ENCODE measurements at regions not wholly inside any gene's neighbourhood (a gene's known extent, or its start where the extent isn't known, plus 50 kb on each side); places are given as distances from the start of the nearest gene placed in this dataset.
"Not testable (repeated sequence)": the region's sequence is repeated elsewhere in the genome, so short reads cannot be mapped to it uniquely, and the experiment has no call there.

DNA sequence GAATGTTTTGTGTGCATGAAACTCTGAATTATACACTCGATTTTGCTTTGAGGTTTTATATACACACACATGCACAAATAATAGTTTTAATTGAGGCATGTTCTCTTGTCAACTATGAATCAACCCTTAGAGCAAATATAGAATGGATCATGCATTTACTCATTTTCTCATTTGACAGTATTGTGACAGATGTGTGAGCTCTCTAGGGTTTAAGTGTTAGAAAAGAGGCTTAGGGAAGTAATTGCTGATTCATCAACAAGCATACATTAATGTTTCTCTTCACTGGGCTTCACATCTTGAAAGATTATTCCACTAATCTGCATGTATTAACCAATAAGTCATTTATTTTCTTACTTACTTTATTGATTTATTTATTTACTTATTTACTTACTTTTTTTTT lies 1356.8 kb upstream of the ACO1 start:
- no peaks in the 10 kb centered on the region for H3K27me3 Mint-ChIP-seq
- Histone ChIP-seq H3K4me3 (ENCODE audit: low read length in 2 of 2) (no peak overlapping the region), H3K4me1 (ENCODE audit: insufficient read depth, low read length) (no peaks in the 10 kb centered on the region), H3K27me3 (ENCODE audit: insufficient read depth, low read length) (no peaks in the 10 kb centered on the region), H3K27ac (ENCODE audit: low read depth, low read length) (no peak overlapping the region), H3K36me3 (ENCODE audit: insufficient read depth, low read length) (no peaks in the 10 kb centered on the region), H3K9me3 (ENCODE audit: control insufficient read depth in 1 of 2, low read length in 2 of 2) (no peaks in the 10 kb centered on the region)
- intact Hi-C loops (cut with micrococcal nuclease) = no loop called here
- ChIA-PET CTCF (ENCODE audit: partially characterized antibody) (no interaction called here), POLR2A (ENCODE audit: partially characterized antibody) (no interaction called here)
- H3K27ac Mint-ChIP-seq = no peak overlapping the region
- no peak for DNase-seq
- no peaks in the 10 kb centered on the region for H3K36me3 Mint-ChIP-seq
- H3K9me3 Mint-ChIP-seq = no peaks in the 10 kb centered on the region
- no peak overlapping the region for H3K4me3 Mint-ChIP-seq
- peaks cover 5 to 15% (median 10%) of the 10 kb centered on the region in 4 donors for H3K4me1 Mint-ChIP-seq

DNA sequence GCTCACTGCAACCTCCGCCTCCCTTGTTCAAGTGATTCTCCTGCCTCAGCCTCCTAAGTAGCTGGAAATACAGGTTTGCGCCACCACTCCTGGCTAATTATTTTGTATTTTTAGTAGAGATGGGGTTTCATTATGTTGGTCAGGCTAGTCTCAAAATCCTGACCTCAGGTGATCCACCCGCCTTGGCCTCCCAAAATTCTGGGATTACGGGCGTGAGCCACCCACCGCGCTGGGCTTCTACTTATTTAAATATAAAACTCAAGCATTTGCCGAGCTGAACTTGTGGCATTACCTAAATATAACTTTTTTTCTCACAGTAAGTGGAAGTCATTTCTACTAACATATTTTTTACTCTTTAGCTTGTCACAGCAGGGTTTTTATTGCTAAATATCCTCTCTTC lies 1356.3 kb upstream of the ACO1 start:
- Histone ChIP-seq H3K27ac (ENCODE audit: low read depth, low read length) (no peak overlapping the region), H3K27me3 (ENCODE audit: insufficient read depth, low read length) (no peaks in the 10 kb centered on the region), H3K4me3 (ENCODE audit: low read length in 2 of 2) (no peak overlapping the region), H3K9me3 (ENCODE audit: control insufficient read depth in 1 of 2, low read length in 2 of 2) (no peaks in the 10 kb centered on the region), H3K4me1 (ENCODE audit: insufficient read depth, low read length) (no peaks in the 10 kb centered on the region), H3K36me3 (ENCODE audit: insufficient read depth, low read length) (no peaks in the 10 kb centered on the region)
- H3K9me3 Mint-ChIP-seq = no peaks in the 10 kb centered on the region
- intact Hi-C loops (cut with micrococcal nuclease) = no loop called here
- H3K4me1 Mint-ChIP-seq = peaks cover 5 to 15% (median 10%) of the 10 kb centered on the region in 4 donors
- ChIA-PET POLR2A (ENCODE audit: partially characterized antibody) (no interaction called here), CTCF (ENCODE audit: partially characterized antibody) (no interaction called here)
- no peak for DNase-seq
- H3K27ac Mint-ChIP-seq = no peak overlapping the region
- H3K27me3 Mint-ChIP-seq = no peaks in the 10 kb centered on the region
- H3K36me3 Mint-ChIP-seq = no peaks in the 10 kb centered on the region
- no peak overlapping the region for H3K4me3 Mint-ChIP-seq

DNA sequence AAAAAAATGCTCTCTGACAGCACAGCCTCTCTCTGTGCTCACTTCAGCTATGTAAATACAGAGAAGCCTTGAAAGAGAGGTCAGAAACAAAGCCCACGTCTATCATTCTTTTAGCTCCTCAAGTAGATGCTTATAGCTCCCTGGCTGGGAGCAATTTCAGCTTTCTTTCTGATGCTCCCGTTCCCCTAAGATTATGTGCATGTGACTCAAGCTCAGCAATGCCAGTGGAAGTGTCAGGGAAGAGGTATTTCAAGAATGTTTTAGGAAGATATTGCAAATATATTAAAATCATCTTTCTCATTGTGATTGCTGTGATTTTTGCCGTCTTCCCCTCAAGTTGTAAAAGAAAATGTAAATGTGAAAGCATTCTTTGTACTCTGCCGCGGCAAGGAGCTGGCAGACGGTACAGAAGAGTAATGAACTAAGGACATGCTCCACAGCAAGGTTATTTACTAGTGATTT lies 1353.7 kb upstream of the ACO1 start:
- Mint-ChIP-seq H3K9me3 (no peaks in the 10 kb centered on the region), H3K4me1 (peaks cover 5 to 15% (median 10%) of the 10 kb centered on the region in 4 donors), H3K4me3 (peak overlapping the region in 7 of 8 donors; percentile 39 to 77 (median 50)), H3K27me3 (no peaks in the 10 kb centered on the region), H3K27ac (peak overlapping the region in 1 of 7 donors; percentile 64), H3K36me3 (no peaks in the 10 kb centered on the region)
- ChIA-PET POLR2A (ENCODE audit: partially characterized antibody) (no interaction called here), CTCF (ENCODE audit: partially characterized antibody) (no interaction called here)
- no peaks in the 10 kb centered on the region for H3K4me1 ChIP-seq (ENCODE audit: insufficient read depth, low read length)
- no peak for DNase-seq
- H3K4me3 ChIP-seq (ENCODE audit: low read length in 2 of 2) = no peak overlapping the region
- no peaks in the 10 kb centered on the region for H3K36me3 ChIP-seq (ENCODE audit: insufficient read depth, low read length)
- H3K27ac ChIP-seq (ENCODE audit: low read depth, low read length) = no peak overlapping the region
- intact Hi-C loops (cut with micrococcal nuclease) = no loop called here
- no peaks in the 10 kb centered on the region for H3K27me3 ChIP-seq (ENCODE audit: insufficient read depth, low read length)
- H3K9me3 ChIP-seq (ENCODE audit: control insufficient read depth in 1 of 2, low read length in 2 of 2) = no peaks in the 10 kb centered on the region

DNA sequence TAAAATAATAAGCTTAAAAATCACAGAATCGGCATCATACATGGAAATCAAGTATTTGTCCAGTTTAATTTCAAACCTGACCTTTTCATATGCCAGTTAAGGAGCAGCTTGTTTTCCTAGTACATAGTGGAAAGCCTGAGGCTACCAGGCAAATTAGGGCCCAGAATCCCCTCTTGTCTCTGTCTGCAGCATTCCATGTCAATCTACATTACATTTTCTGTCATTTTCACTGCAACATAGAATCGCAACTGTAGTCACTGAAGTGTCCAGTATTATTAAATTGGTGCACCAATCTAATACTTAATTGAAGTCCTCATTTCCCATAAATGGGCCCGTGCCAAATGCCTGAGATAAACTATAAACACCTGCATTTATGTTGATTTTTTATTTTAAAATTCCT lies 1352.2 kb upstream of the ACO1 start:
- Mint-ChIP-seq H3K27me3 (no peaks in the 10 kb centered on the region), H3K4me3 (no peak overlapping the region), H3K4me1 (peaks cover 5 to 15% (median 10%) of the 10 kb centered on the region in 4 donors), H3K27ac (no peak overlapping the region), H3K36me3 (no peaks in the 10 kb centered on the region), H3K9me3 (no peaks in the 10 kb centered on the region)
- Histone ChIP-seq H3K4me1 (ENCODE audit: insufficient read depth, low read length) (no peaks in the 10 kb centered on the region), H3K27me3 (ENCODE audit: insufficient read depth, low read length) (no peaks in the 10 kb centered on the region), H3K4me3 (ENCODE audit: low read length in 2 of 2) (no peak overlapping the region), H3K9me3 (ENCODE audit: control insufficient read depth in 1 of 2, low read length in 2 of 2) (no peaks in the 10 kb centered on the region), H3K36me3 (ENCODE audit: insufficient read depth, low read length) (no peaks in the 10 kb centered on the region), H3K27ac (ENCODE audit: low read depth, low read length) (no peak overlapping the region)
- ChIA-PET POLR2A (ENCODE audit: partially characterized antibody) (no interaction called here), CTCF (ENCODE audit: partially characterized antibody) (no interaction called here)
- intact Hi-C loops (cut with micrococcal nuclease) = no loop called here
- DNase-seq = no peak

DNA sequence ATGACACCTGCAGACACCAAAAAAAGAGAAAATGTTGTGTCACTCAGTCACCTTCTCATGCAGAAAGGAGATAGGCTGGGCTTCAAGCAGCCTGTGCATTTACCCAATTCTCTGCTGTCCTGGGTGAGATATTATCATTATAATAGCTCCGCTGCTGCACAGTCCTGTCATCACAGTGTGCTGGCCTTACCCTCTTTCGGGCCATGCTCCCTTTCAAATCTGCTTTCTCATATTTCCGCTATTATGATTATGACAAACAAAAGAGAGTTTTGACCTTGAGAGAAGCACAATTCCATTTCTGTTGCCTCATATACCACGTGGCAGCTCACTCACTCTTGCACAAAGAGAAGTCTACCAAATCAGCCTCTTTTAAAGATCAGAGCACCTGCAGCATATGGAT lies 1350.1 kb upstream of the ACO1 start:
- no peaks in the 10 kb centered on the region for H3K9me3 ChIP-seq (ENCODE audit: control insufficient read depth in 1 of 2, low read length in 2 of 2)
- H3K9me3 Mint-ChIP-seq = no peaks in the 10 kb centered on the region
- no peak overlapping the region for H3K27ac Mint-ChIP-seq
- no peaks in the 10 kb centered on the region for H3K4me1 ChIP-seq (ENCODE audit: insufficient read depth, low read length)
- H3K4me3 Mint-ChIP-seq = no peak overlapping the region
- no peaks in the 10 kb centered on the region for H3K27me3 ChIP-seq (ENCODE audit: insufficient read depth, low read length)
- H3K4me1 Mint-ChIP-seq = peaks cover 5 to 15% (median 10%) of the 10 kb centered on the region in 4 donors
- intact Hi-C loops (cut with micrococcal nuclease) = no loop called here
- CTCF ChIA-PET (ENCODE audit: partially characterized antibody) = no interaction called here
- DNase-seq = no peak
- H3K27me3 Mint-ChIP-seq = no peaks in the 10 kb centered on the region
- no peak overlapping the region for H3K4me3 ChIP-seq (ENCODE audit: low read length in 2 of 2)
- H3K27ac ChIP-seq (ENCODE audit: low read depth, low read length) = no peak overlapping the region
- no peaks in the 10 kb centered on the region for H3K36me3 ChIP-seq (ENCODE audit: insufficient read depth, low read length)
- POLR2A ChIA-PET (ENCODE audit: partially characterized antibody) = no interaction called here
- H3K36me3 Mint-ChIP-seq = no peaks in the 10 kb centered on the region

DNA sequence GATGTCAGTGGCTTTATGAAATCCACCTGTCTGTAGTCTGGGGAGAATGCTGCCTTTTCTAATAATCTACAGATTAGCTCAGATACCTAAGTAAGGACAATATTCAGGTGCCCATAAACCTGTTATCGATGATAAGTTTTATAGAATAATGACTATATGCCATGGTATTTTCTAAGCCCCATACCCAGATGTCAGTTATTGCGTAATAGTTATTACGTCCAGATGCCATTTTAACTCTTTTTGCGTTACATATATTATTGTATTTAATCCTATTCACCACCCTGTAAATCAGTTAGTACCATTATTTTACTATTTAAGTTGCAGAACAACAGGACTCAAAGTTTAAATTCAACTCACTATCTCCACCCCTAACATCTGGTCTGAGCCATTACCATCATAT lies 1343.9 kb upstream of the ACO1 start:
- Histone ChIP-seq H3K27me3 (ENCODE audit: insufficient read depth, low read length) (no peaks in the 10 kb centered on the region), H3K36me3 (ENCODE audit: insufficient read depth, low read length) (no peaks in the 10 kb centered on the region), H3K27ac (ENCODE audit: low read depth, low read length) (no peak overlapping the region), H3K4me1 (ENCODE audit: insufficient read depth, low read length) (no peaks in the 10 kb centered on the region), H3K9me3 (ENCODE audit: control insufficient read depth in 1 of 2, low read length in 2 of 2) (no peaks in the 10 kb centered on the region), H3K4me3 (ENCODE audit: low read length in 2 of 2) (no peak overlapping the region)
- H3K27ac Mint-ChIP-seq = no peak overlapping the region
- intact Hi-C loops (cut with micrococcal nuclease) = no loop called here
- CTCF ChIA-PET (ENCODE audit: partially characterized antibody) = no interaction called here
- no peak for DNase-seq
- H3K4me3 Mint-ChIP-seq = no peak overlapping the region
- POLR2A ChIA-PET (ENCODE audit: partially characterized antibody) = no interaction called here
- no peaks in the 10 kb centered on the region for H3K36me3 Mint-ChIP-seq
- H3K4me1 Mint-ChIP-seq = no peaks in the 10 kb centered on the region
- H3K9me3 Mint-ChIP-seq = no peaks in the 10 kb centered on the region
- peaks cover 0 to 2% of the 10 kb centered on the region in 2 donors for H3K27me3 Mint-ChIP-seq

DNA sequence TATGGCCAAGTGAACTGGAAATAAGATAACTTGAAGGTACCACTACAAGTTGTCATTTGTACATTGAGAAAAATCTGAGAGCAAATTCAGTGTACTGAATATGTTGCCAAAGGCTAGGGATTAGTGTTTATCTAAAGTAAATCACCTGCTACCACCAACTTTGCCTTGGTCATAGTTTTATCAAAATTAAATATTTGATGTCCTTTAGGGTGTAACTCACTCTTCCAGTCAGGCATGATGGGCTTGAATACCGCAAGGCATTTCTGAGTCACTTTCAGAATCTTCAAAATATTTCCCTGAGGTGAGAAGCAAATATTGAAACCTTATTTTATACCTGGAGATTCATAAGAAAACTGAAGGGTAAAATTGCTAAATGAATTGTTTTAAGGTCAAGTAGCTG lies 1338.6 kb upstream of the ACO1 start:
- Mint-ChIP-seq H3K4me1 (peaks cover 0 to 2% (median 0%) of the 10 kb centered on the region in 4 donors), H3K4me3 (no peak overlapping the region)
- no peak for DNase-seq

DNA sequence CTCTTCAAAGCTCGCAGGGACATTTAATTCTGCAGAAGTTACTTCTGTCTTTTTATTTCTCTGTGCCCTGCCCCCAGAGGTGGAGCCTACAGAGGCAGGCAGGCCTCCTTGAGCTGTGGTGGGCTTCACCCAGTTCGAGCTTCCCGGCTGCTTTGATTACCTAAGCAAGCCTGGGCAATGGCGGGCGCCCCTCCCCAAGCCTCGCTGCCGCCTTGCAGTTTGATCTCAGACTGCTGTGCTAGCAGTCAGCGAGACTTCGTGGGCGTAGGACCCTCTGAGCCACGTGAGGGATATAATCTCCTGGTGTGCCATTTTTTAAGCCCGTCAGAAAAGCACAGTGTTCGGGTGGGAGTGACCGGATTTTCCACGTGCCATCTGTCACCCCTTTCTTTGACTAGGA lies 1322.9 kb upstream of the ACO1 start:
- H3K27me3 ChIP-seq (ENCODE audit: insufficient read depth, low read length); H3K4me3 Mint-ChIP-seq; H3K27me3 Mint-ChIP-seq; H3K27ac ChIP-seq (ENCODE audit: low read depth, low read length); H3K4me3 ChIP-seq (ENCODE audit: low read length in 2 of 2); H3K4me1 Mint-ChIP-seq; intact Hi-C loops (cut with micrococcal nuclease); H3K36me3 Mint-ChIP-seq; H3K9me3 ChIP-seq (ENCODE audit: control insufficient read depth in 1 of 2, low read length in 2 of 2); H3K27ac Mint-ChIP-seq; DNase-seq; POLR2A ChIA-PET (ENCODE audit: partially characterized antibody); H3K4me1 ChIP-seq (ENCODE audit: insufficient read depth, low read length); H3K9me3 Mint-ChIP-seq; H3K36me3 ChIP-seq (ENCODE audit: insufficient read depth, low read length); CTCF ChIA-PET (ENCODE audit: partially characterized antibody): not testable (repeated sequence)

More for the DNA sequence above, 1338.6 kb upstream of the ACO1 start:
- no peaks in the 10 kb centered on the region for H3K27me3 ChIP-seq (ENCODE audit: insufficient read depth, low read length)
- H3K27ac ChIP-seq (ENCODE audit: low read depth, low read length) = no peak overlapping the region
- ChIA-PET POLR2A (ENCODE audit: partially characterized antibody) (no interaction called here), CTCF (ENCODE audit: partially characterized antibody) (no interaction called here)
- Mint-ChIP-seq H3K36me3 (no peaks in the 10 kb centered on the region), H3K9me3 (no peaks in the 10 kb centered on the region), H3K27me3 (peaks cover 0 to 3% of the 10 kb centered on the region in 2 donors), H3K27ac (no peak overlapping the region)
- H3K4me1 ChIP-seq (ENCODE audit: insufficient read depth, low read length) = no peaks in the 10 kb centered on the region
- H3K36me3 ChIP-seq (ENCODE audit: insufficient read depth, low read length) = no peaks in the 10 kb centered on the region
- intact Hi-C loops (cut with micrococcal nuclease) = no loop called here
- H3K4me3 ChIP-seq (ENCODE audit: low read length in 2 of 2) = no peak overlapping the region
- no peaks in the 10 kb centered on the region for H3K9me3 ChIP-seq (ENCODE audit: control insufficient read depth in 1 of 2, low read length in 2 of 2)

Data from CD4-positive, alpha-beta memory T cell (primary cell).